ENCODE measurements at regions not wholly inside any gene's neighbourhood (a gene's known extent, or its start where the extent isn't known, plus 50 kb on each side); places are given as distances from the start of the nearest gene placed in this dataset.
"Not testable (repeated sequence)": the region's sequence is repeated elsewhere in the genome, so short reads cannot be mapped to it uniquely, and the experiment has no call there.

GRCh38 chr2:72078773-72079172 is 68.9 kb downstream of the CYP26B1 start:
- DNase-seq (ENCODE audit: low read depth in 2 of 2) = no peak

- DNase-seq (ENCODE audit: low read depth in 2 of 2) = no peak
These were observed 69.9 kb downstream of the CYP26B1 start for GRCh38 chr2:72077702-72078169.

GRCh38 chr2:72073373-72073772 is 74.3 kb downstream of the CYP26B1 start:
- not testable (repeated sequence) for DNase-seq (ENCODE audit: low read depth in 2 of 2)

- not testable (repeated sequence) for DNase-seq (ENCODE audit: low read depth in 2 of 2)
These were observed 83.5 kb downstream of the CYP26B1 start for GRCh38 chr2:72064197-72064596.

GRCh38 chr2:72062336-72062735 is 85.3 kb downstream of the CYP26B1 start:
- no peak for DNase-seq (ENCODE audit: low read depth in 2 of 2)

- no peak for DNase-seq (ENCODE audit: low read depth in 2 of 2)
These were observed 90.4 kb downstream of the CYP26B1 start for GRCh38 chr2:72057308-72057707.

- no peak for DNase-seq (ENCODE audit: low read depth in 2 of 2)
These were observed 95.6 kb downstream of the CYP26B1 start for GRCh38 chr2:72051971-72052505.

GRCh38 chr2:72051204-72051603 is 96.5 kb downstream of the CYP26B1 start:
- no peak for DNase-seq (ENCODE audit: low read depth in 2 of 2)

GRCh38 chr2:72050734-72051133 is 96.9 kb downstream of the CYP26B1 start:
- no peak for DNase-seq (ENCODE audit: low read depth in 2 of 2)

- DNase-seq (ENCODE audit: low read depth in 2 of 2) = no peak
These were observed 98.7 kb downstream of the CYP26B1 start for GRCh38 chr2:72048881-72049477.

GRCh38 chr2:72043985-72044384 is 103.7 kb downstream of the CYP26B1 start:
- no peak for DNase-seq (ENCODE audit: low read depth in 2 of 2)

GRCh38 chr2:72041638-72042111 is 106.0 kb downstream of the CYP26B1 start:
- DNase-seq (ENCODE audit: low read depth in 2 of 2) = no peak

- no peak for DNase-seq (ENCODE audit: low read depth in 2 of 2)
These were observed 106.8 kb downstream of the CYP26B1 start for GRCh38 chr2:72040629-72041571.

- DNase-seq (ENCODE audit: low read depth in 2 of 2) = no peak
These were observed 109.1 kb downstream of the CYP26B1 start for GRCh38 chr2:72038524-72038923.

- DNase-seq (ENCODE audit: low read depth in 2 of 2) = no peak
These were observed 110.4 kb downstream of the CYP26B1 start for GRCh38 chr2:72037261-72037666.

GRCh38 chr2:72036595-72036994 is 111.1 kb downstream of the CYP26B1 start:
- DNase-seq (ENCODE audit: low read depth in 2 of 2) = no peak

- no peak for DNase-seq (ENCODE audit: low read depth in 2 of 2)
These were observed 111.5 kb downstream of the CYP26B1 start for GRCh38 chr2:72036173-72036545.

- no peak for DNase-seq (ENCODE audit: low read depth in 2 of 2)
These were observed 112.0 kb downstream of the CYP26B1 start for GRCh38 chr2:72035518-72036172.

GRCh38 chr2:72034353-72035095 is 113.1 kb downstream of the CYP26B1 start:
- no peak for DNase-seq (ENCODE audit: low read depth in 2 of 2)

- DNase-seq (ENCODE audit: low read depth in 2 of 2) = no peak
These were observed 114.0 kb downstream of the CYP26B1 start for GRCh38 chr2:72033636-72034035.

GRCh38 chr2:72032481-72033041 is 115.1 kb downstream of the CYP26B1 start:
- DNase-seq (ENCODE audit: low read depth in 2 of 2) = no peak

Data from stimulated activated CD8-positive, alpha-beta memory T cell treated with anti-CD3 and anti-CD28 coated beads, Interleukin-15, amount 100 ng/mL, for 48 hours (primary cell).